MCF 10A (cell line): ENCODE measurements at regions not wholly inside any gene's neighbourhood (a gene's known extent, or its start where the extent isn't known, plus 50 kb on each side); places are given as distances from the start of the nearest gene placed in this dataset.

Experiments used
- BruUV-seq: library from RNA; stranded (reverse); fragments of 400-500 nt; replicated peaks from 2 replicates; lab custom pipeline; 2021; lab: Mats Ljungman, UMichigan
- CTCF ChIA-PET: fragments of 300-600 bp; sonication (Branson Sonifier 250); formaldehyde crosslinking; extraction: SDS; loops from one replicate; lab custom pipeline; 2021; ENCODE audit warnings: antibody characterized with exemption, inconsistent platforms; lab: Yijun Ruan, JAX
- POLR2A ChIA-PET: fragments of 300-600, 350-650 bp; sonication (Branson Sonifier 250); formaldehyde crosslinking; extraction: SDS; loops from one replicate; lab custom pipeline; 2020; ENCODE audit warnings: antibody characterized with exemption, inconsistent platforms; lab: Yijun Ruan, JAX
- DNase-seq: peaks from one replicate; pipeline ENCODE4 v3.0.0-alpha.2; 2018; ENCODE audit not compliant: unreplicated experiment
- H3K27ac Mint-ChIP-seq: one replicate; pipeline ENCODE4 v1.8.0; 2022; ENCODE audit warnings: mild to moderate bottlenecking, low read depth, mixed read lengths; ENCODE audit not compliant: unreplicated experiment
- H3K27me3 Mint-ChIP-seq: one replicate; pipeline ENCODE4 v1.8.0; 2022; ENCODE audit warnings: mixed read lengths; ENCODE audit not compliant: insufficient read depth, unreplicated experiment
- H3K36me3 Mint-ChIP-seq: one replicate; pipeline ENCODE4 v1.8.0; 2022; ENCODE audit warnings: mild to moderate bottlenecking, moderate library complexity, mixed read lengths; ENCODE audit not compliant: insufficient read depth, unreplicated experiment
- H3K4me1 Mint-ChIP-seq: one replicate; pipeline ENCODE4 v1.8.0; 2022; ENCODE audit warnings: mixed read lengths; ENCODE audit not compliant: insufficient read depth, unreplicated experiment
- H3K4me3 Mint-ChIP-seq: one replicate; pipeline ENCODE4 v1.8.0; 2022; ENCODE audit warnings: mild to moderate bottlenecking, moderate library complexity, mixed read lengths; ENCODE audit not compliant: unreplicated experiment
- H3K9me3 Mint-ChIP-seq: one replicate; pipeline ENCODE4 v1.8.0; 2022; ENCODE audit warnings: mixed read lengths; ENCODE audit not compliant: unreplicated experiment
- CTCF ChIP-seq: fragments of 200-600 bp; IDR thresholded peaks from one replicate; pipeline ENCODE4 v1.8.0; 2022; ENCODE audit warnings: antibody characterized with exemption, mild to moderate bottlenecking; ENCODE audit not compliant: unreplicated experiment
- intact Hi-C: fragments of 100-400 bp; cut with micrococcal nuclease; formaldehyde crosslinking; loops from 2 replicates; pipeline ENCODE4 v1.14.1; 2022

- no peaks in the 10 kb centered on the region for H3K36me3 Mint-ChIP-seq
- H3K4me1 Mint-ChIP-seq, result no peaks in the 10 kb centered on the region
- DNase-seq, result no peak
- TF ChIP-seq CTCF, result no peak
- no peak overlapping the region for H3K27ac Mint-ChIP-seq
- no peaks in the 10 kb centered on the region for H3K27me3 Mint-ChIP-seq
- peaks cover 3% of the 10 kb centered on the region for H3K9me3 Mint-ChIP-seq
- ChIA-PET POLR2A (no interaction called here), CTCF (no interaction called here)
- H3K4me3 Mint-ChIP-seq, result no peak overlapping the region
- no TSS peak for BruUV-seq
- intact Hi-C loops, result no loop called here
Observed at GRCh38 chr2:181172676-181173075, 192.3 kb downstream of the UBE2E3 start.

- no peak for DNase-seq
- CTCF ChIA-PET, result no interaction called here
- POLR2A ChIA-PET, result interaction anchor here (0.6 kb wide), 1 partner anchor 825 kb away, joined by 3 read pairs; no protein-coding TSS in a partner anchor
- no peak for TF ChIP-seq CTCF
- Mint-ChIP-seq H3K9me3 (no peaks in the 10 kb centered on the region), H3K27ac (no peak overlapping the region), H3K4me3 (no peak overlapping the region), H3K4me1 (no peaks in the 10 kb centered on the region), H3K27me3 (no peaks in the 10 kb centered on the region), H3K36me3 (no peaks in the 10 kb centered on the region)
- no TSS peak for BruUV-seq
- intact Hi-C loops, result no loop called here
Observed at GRCh38 chr2:181174611-181175580, 194.5 kb downstream of the UBE2E3 start.

- H3K9me3 Mint-ChIP-seq, result no peaks in the 10 kb centered on the region
- no peak for DNase-seq
- H3K36me3 Mint-ChIP-seq, result no peaks in the 10 kb centered on the region
- ChIA-PET POLR2A (no interaction called here), CTCF (interaction anchor here (0.6 to 1.1 kb wide), 2 partner anchors 196 to 197 kb away, joined by 3 read pairs; no protein-coding TSS in a partner anchor)
- no peak overlapping the region for H3K27ac Mint-ChIP-seq
- no peak for TF ChIP-seq CTCF
- intact Hi-C loops, result no loop called here
- BruUV-seq, result no TSS peak
- no peaks in the 10 kb centered on the region for H3K27me3 Mint-ChIP-seq
- H3K4me1 Mint-ChIP-seq, result no peaks in the 10 kb centered on the region
- H3K4me3 Mint-ChIP-seq, result no peak overlapping the region
Observed at GRCh38 chr2:181176540-181176939, 196.1 kb downstream of the UBE2E3 start.

GRCh38 chr2:181177376-181177775 lies 197.0 kb downstream of the UBE2E3 start:
- Mint-ChIP-seq H3K9me3 (no peaks in the 10 kb centered on the region), H3K27me3 (no peaks in the 10 kb centered on the region), H3K36me3 (no peaks in the 10 kb centered on the region), H3K27ac (no peak overlapping the region), H3K4me1 (no peaks in the 10 kb centered on the region), H3K4me3 (no peak overlapping the region)
- no peak for TF ChIP-seq CTCF
- POLR2A ChIA-PET, result no interaction called here
- BruUV-seq, result no TSS peak
- DNase-seq, result no peak
- CTCF ChIA-PET, result interaction anchor here (0.6 kb wide), 1 partner anchor 108 kb away, joined by 3 read pairs; no protein-coding TSS in a partner anchor
- intact Hi-C loops, result no loop called here
